Activated CD4-positive, alpha-beta memory T cell treated with anti-CD3 and anti-CD28 coated beads for 36 hours (primary cell): ENCODE measurements at regions not wholly inside any gene's neighbourhood (a gene's known extent, or its start where the extent isn't known, plus 50 kb on each side); places are given as distances from the start of the nearest gene placed in this dataset.
"Not testable (repeated sequence)": the region's sequence is repeated elsewhere in the genome, so short reads cannot be mapped to it uniquely, and the experiment has no call there.

ENCODE experiments used
- CTCF ChIA-PET: fragments of 350-600 bp; sonication (Branson Sonifier 250); formaldehyde crosslinking; loops from one replicate; lab custom pipeline; 2021; ENCODE audit warnings: antibody characterized with exemption, inconsistent platforms; lab: Charles Lee
- POLR2A ChIA-PET: fragments of 350-600 bp; sonication (Branson Sonifier 250); formaldehyde crosslinking; loops from one replicate; lab custom pipeline; 2021; ENCODE audit warnings: antibody characterized with exemption; lab: Charles Lee
- DNase-seq: peaks from one replicate; pipeline ENCODE4 v3.0.0-alpha.2; 2020
- H3K27ac Mint-ChIP-seq: one replicate; pipeline ENCODE4 v1.8.0; 2021; ENCODE audit warnings: mixed read lengths
- H3K27me3 Mint-ChIP-seq: one replicate; pipeline ENCODE4 v1.8.0; 2021; ENCODE audit warnings: mixed read lengths
- H3K36me3 Mint-ChIP-seq: one replicate; pipeline ENCODE4 v1.8.0; 2021; ENCODE audit warnings: mixed read lengths
- H3K4me1 Mint-ChIP-seq: one replicate; pipeline ENCODE4 v1.8.0; 2021; ENCODE audit warnings: low read depth, mixed read lengths
- H3K4me3 Mint-ChIP-seq: one replicate; pipeline ENCODE4 v1.8.0; 2021; ENCODE audit warnings: mild to moderate bottlenecking, mixed read lengths
- H3K9me3 Mint-ChIP-seq: one replicate; pipeline ENCODE4 v1.8.0; 2021; ENCODE audit warnings: mixed read lengths
- intact Hi-C: fragments of 100-400 bp; cut with micrococcal nuclease; formaldehyde crosslinking; loops from one replicate; pipeline ENCODE4 v1.15.1; 2023

DNA sequence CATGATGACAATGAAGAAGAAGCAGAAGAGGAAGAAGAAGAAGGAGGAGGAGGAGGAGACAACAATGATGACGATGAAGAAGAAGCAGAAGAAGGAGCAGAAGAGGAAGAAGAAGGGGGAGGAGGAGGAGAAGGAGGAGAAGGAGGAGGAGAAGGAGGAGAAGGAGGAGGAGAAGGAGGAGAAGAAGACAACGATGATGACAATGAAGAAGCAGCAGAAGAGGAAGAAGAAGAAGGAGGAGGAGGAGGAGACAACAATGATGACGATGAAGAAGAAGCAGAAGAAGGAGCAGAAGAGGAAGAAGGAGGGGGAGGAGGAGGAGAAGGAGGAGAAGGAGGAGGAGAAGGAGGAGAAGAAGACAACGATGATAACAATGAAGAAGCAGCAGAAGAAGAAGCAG lies 451.9 kb upstream of the ZNF507 start:
- CTCF ChIA-PET, H3K9me3 Mint-ChIP-seq, intact Hi-C loops, H3K27me3 Mint-ChIP-seq, POLR2A ChIA-PET, H3K4me3 Mint-ChIP-seq, H3K27ac Mint-ChIP-seq, H3K4me1 Mint-ChIP-seq, H3K36me3 Mint-ChIP-seq, DNase-seq: not testable (repeated sequence)

DNA sequence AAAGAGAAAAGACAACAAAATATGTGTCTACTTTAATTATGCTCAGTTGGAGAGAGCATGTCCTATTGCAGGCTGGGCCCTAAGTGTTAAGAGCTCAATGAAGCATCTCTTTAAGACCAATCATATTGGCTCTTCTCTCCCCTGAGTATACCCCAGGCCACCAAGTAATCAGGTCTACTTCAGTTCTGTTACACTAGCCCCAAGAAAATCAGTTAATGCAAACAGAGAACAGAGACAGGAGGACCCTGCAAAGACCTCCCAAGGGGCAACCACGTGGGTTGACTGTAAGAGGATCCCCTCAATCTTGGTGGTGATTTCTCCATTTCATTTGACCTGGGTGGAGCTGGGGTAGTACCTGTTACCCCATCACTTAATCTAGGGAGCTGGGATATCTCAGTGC lies 451.0 kb upstream of the ZNF507 start:
- H3K4me3 Mint-ChIP-seq, result no peak overlapping the region
- no peaks in the 10 kb centered on the region for H3K36me3 Mint-ChIP-seq
- CTCF ChIA-PET, result no interaction called here
- H3K27me3 Mint-ChIP-seq, result no peaks in the 10 kb centered on the region
- intact Hi-C loops, result no loop called here
- H3K27ac Mint-ChIP-seq, result no peak overlapping the region
- peaks cover 11% of the 10 kb centered on the region for H3K9me3 Mint-ChIP-seq
- no peak for DNase-seq
- POLR2A ChIA-PET, result no interaction called here
- H3K4me1 Mint-ChIP-seq, result no peaks in the 10 kb centered on the region

- no peaks in the 10 kb centered on the region for H3K36me3 Mint-ChIP-seq
- no peaks in the 10 kb centered on the region for H3K27me3 Mint-ChIP-seq
- POLR2A ChIA-PET, result no interaction called here
- no peak overlapping the region for H3K27ac Mint-ChIP-seq
- no peaks in the 10 kb centered on the region for H3K4me1 Mint-ChIP-seq
- H3K9me3 Mint-ChIP-seq, result peaks cover 9% of the 10 kb centered on the region
- CTCF ChIA-PET, result no interaction called here
- H3K4me3 Mint-ChIP-seq, result no peak overlapping the region
- intact Hi-C loops, result no loop called here
- DNase-seq, result no peak
These were observed 448.1 kb upstream of the ZNF507 start for GRCh38 chr19:31897292-31897691.

- no peak for DNase-seq
- Mint-ChIP-seq H3K4me1 (no peaks in the 10 kb centered on the region), H3K27me3 (no peaks in the 10 kb centered on the region), H3K27ac (no peak overlapping the region), H3K36me3 (no peaks in the 10 kb centered on the region), H3K9me3 (peaks cover 5% of the 10 kb centered on the region), H3K4me3 (no peak overlapping the region)
- POLR2A ChIA-PET, result no interaction called here
- intact Hi-C loops, result no loop called here
- CTCF ChIA-PET, result no interaction called here
These were observed 444.4 kb upstream of the ZNF507 start for GRCh38 chr19:31900991-31901390.

- Mint-ChIP-seq H3K27me3 (no peaks in the 10 kb centered on the region), H3K36me3 (no peaks in the 10 kb centered on the region), H3K9me3 (peaks cover 5% of the 10 kb centered on the region), H3K4me3 (no peak overlapping the region), H3K4me1 (no peaks in the 10 kb centered on the region), H3K27ac (no peak overlapping the region)
- POLR2A ChIA-PET, result no interaction called here
- CTCF ChIA-PET, result no interaction called here
- intact Hi-C loops, result no loop called here
- DNase-seq, result no peak
These were observed 442.6 kb upstream of the ZNF507 start for GRCh38 chr19:31902821-31903220.

DNA sequence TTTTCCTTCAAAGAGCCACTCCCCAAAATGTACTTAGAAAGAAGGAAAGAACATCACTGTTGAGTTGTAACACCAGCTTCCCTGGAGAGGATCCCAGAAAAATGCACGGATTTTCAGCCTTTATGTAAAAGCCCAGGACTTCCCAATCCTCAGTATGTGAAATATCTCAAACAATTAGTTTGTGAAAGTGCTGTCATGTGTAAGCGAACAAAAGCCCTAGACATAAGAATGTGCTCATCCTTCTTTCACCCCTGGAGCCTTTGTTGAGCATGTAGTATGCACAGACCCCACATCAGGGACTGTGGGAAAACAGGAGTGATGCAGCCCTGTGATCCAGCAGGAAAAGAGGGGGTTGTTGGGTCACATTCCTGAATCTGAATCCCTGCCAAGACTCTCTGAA lies 441.4 kb upstream of the ZNF507 start:
- Mint-ChIP-seq H3K36me3 (no peaks in the 10 kb centered on the region), H3K4me1 (no peaks in the 10 kb centered on the region), H3K4me3 (no peak overlapping the region), H3K27ac (no peak overlapping the region), H3K9me3 (peaks cover 4% of the 10 kb centered on the region), H3K27me3 (no peaks in the 10 kb centered on the region)
- no peak for DNase-seq
- CTCF ChIA-PET, result no interaction called here
- POLR2A ChIA-PET, result no interaction called here
- intact Hi-C loops, result no loop called here

DNA sequence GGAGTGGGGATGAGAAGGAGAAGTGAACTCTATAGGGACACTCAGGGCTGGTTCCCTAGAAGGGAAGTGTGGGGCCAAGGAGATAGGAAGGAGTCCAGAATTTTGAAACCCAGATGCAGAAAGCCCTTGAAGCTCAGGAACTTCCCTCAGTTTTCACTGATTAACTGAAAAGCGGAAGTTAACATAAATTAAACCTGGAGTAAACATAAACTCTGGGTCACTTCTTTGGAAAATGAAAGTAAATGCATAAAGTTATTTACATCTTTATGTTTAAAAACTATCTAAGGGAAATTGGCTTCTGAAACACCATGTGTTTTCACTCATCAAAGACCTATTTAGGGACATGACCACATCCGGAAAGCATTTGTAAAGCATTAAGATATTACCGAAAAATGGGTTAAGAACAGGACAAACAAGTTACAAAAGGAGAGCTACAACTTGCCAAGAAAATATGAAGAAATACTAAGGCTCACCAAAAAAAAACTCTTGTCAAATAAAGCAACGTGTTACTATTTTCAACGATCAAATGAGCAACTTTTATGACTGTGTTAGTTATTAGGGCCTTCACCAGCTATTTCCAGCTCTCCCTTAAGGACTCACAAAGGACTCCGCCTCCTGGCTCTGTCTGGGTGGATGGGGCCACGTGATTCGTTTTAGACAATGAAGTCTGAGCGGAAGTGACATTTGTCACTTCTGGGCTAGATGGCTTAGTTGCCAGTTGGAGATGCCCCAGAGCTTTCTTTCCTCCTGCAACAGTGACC lies 439.1 kb upstream of the ZNF507 start:
- POLR2A ChIA-PET, result no interaction called here
- intact Hi-C loops, result no loop called here

DNA sequence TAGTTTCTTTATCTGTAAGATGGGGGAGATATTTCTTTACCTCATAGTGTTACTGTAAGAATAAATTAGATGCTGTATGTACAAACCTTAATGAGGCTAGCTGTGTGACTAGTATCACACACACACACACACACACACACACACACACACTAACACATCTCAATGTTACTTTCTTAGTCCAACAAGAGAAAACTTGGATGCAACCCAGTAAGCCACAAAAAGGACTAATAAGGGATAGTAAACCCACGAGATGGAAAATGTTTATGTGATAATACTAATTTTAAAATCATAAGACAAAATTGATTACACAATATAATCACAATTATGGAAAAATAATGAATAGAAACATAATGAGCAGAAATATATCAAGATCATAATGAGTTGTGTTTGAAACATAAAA lies 437.7 kb upstream of the ZNF507 start:
- no peaks in the 10 kb centered on the region for H3K27me3 Mint-ChIP-seq
- intact Hi-C loops, result no loop called here
- H3K4me1 Mint-ChIP-seq, result no peaks in the 10 kb centered on the region
- ChIA-PET POLR2A (no interaction called here), CTCF (no interaction called here)
- H3K36me3 Mint-ChIP-seq, result no peaks in the 10 kb centered on the region
- no peaks in the 10 kb centered on the region for H3K9me3 Mint-ChIP-seq
- no peak overlapping the region for H3K27ac Mint-ChIP-seq
- no peak for DNase-seq
- no peak overlapping the region for H3K4me3 Mint-ChIP-seq

More for the DNA sequence above, 439.1 kb upstream of the ZNF507 start:
- DNase-seq, result no peak
- H3K27me3 Mint-ChIP-seq, result no peaks in the 10 kb centered on the region
- no peak overlapping the region for H3K27ac Mint-ChIP-seq
- no peaks in the 10 kb centered on the region for H3K9me3 Mint-ChIP-seq
- H3K4me3 Mint-ChIP-seq, result no peak overlapping the region
- no peaks in the 10 kb centered on the region for H3K36me3 Mint-ChIP-seq
- CTCF ChIA-PET, result no interaction called here
- no peaks in the 10 kb centered on the region for H3K4me1 Mint-ChIP-seq

- H3K4me1 Mint-ChIP-seq, result no peaks in the 10 kb centered on the region
- intact Hi-C loops, result no loop called here
- no peaks in the 10 kb centered on the region for H3K9me3 Mint-ChIP-seq
- POLR2A ChIA-PET, result no interaction called here
- no peaks in the 10 kb centered on the region for H3K36me3 Mint-ChIP-seq
- H3K27me3 Mint-ChIP-seq, result no peaks in the 10 kb centered on the region
- no peak for DNase-seq
- CTCF ChIA-PET, result no interaction called here
- H3K4me3 Mint-ChIP-seq, result no peak overlapping the region
- H3K27ac Mint-ChIP-seq, result no peak overlapping the region
These were observed 437.3 kb upstream of the ZNF507 start for GRCh38 chr19:31908080-31908479.

- Mint-ChIP-seq H3K27ac (no peak overlapping the region), H3K27me3 (no peaks in the 10 kb centered on the region), H3K4me3 (no peak overlapping the region), H3K9me3 (no peaks in the 10 kb centered on the region), H3K36me3 (no peaks in the 10 kb centered on the region), H3K4me1 (no peaks in the 10 kb centered on the region)
- ChIA-PET POLR2A (no interaction called here), CTCF (no interaction called here)
- intact Hi-C loops, result no loop called here
- DNase-seq, result no peak
These were observed 436.7 kb upstream of the ZNF507 start for GRCh38 chr19:31908496-31909225.

GRCh38 chr19:31910224-31910623 lies 435.2 kb upstream of the ZNF507 start:
- H3K4me3 Mint-ChIP-seq, result no peak overlapping the region

DNA sequence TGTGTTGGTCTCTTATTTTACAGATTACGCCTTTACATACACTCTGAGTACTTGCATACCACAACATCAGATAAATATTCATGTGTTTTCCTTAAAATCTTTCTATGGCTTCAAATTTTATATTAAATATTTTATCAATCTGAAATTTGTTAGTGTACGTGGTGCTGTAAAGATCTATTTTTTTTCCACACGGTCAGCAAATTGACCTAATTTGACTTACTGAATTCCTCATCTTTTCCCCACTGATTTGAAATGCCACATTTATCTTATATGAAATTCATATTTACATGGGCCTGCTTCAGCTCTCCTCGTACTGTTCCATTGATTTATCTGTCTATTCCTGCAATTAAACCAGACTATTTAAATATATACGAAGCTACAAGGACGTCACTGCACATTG lies 433.8 kb upstream of the ZNF507 start:
- Mint-ChIP-seq H3K4me1 (no peaks in the 10 kb centered on the region), H3K27ac (no peak overlapping the region), H3K36me3 (no peaks in the 10 kb centered on the region), H3K9me3 (no peaks in the 10 kb centered on the region), H3K27me3 (no peaks in the 10 kb centered on the region), H3K4me3 (no peak overlapping the region)
- intact Hi-C loops, result no loop called here
- no peak for DNase-seq
- ChIA-PET CTCF (no interaction called here), POLR2A (no interaction called here)

More at GRCh38 chr19:31910224-31910623, 435.2 kb upstream of the ZNF507 start:
- H3K27me3 Mint-ChIP-seq, result no peaks in the 10 kb centered on the region
- H3K36me3 Mint-ChIP-seq, result no peaks in the 10 kb centered on the region
- POLR2A ChIA-PET, result no interaction called here
- CTCF ChIA-PET, result no interaction called here
- no peak for DNase-seq
- H3K27ac Mint-ChIP-seq, result no peak overlapping the region
- no peaks in the 10 kb centered on the region for H3K4me1 Mint-ChIP-seq
- intact Hi-C loops, result no loop called here
- H3K9me3 Mint-ChIP-seq, result no peaks in the 10 kb centered on the region

- DNase-seq, result no peak
- H3K9me3 Mint-ChIP-seq, result no peaks in the 10 kb centered on the region
- CTCF ChIA-PET, result no interaction called here
These were observed 432.2 kb upstream of the ZNF507 start for GRCh38 chr19:31913103-31913661.

More at GRCh38 chr19:31913103-31913661, 432.2 kb upstream of the ZNF507 start:
- no peaks in the 10 kb centered on the region for H3K4me1 Mint-ChIP-seq
- no peak overlapping the region for H3K27ac Mint-ChIP-seq
- H3K36me3 Mint-ChIP-seq, result no peaks in the 10 kb centered on the region
- no peak overlapping the region for H3K4me3 Mint-ChIP-seq
- intact Hi-C loops, result no loop called here
- POLR2A ChIA-PET, result no interaction called here
- H3K27me3 Mint-ChIP-seq, result no peaks in the 10 kb centered on the region
